NT2/D1 (cell line): ENCODE measurements at regions not wholly inside any gene's neighbourhood (a gene's known extent, or its start where the extent isn't known, plus 50 kb on each side); places are given as distances from the start of the nearest gene placed in this dataset.

Source experiments
- DNase-seq: peaks from one replicate; pipeline ENCODE4 v3.0.0-alpha.2; 2011; ENCODE audit warnings: low read depth, low spot score
- H3K27me3 ChIP-seq: 2 replicates; pipeline ENCODE4 v1.6.0; 2011; ENCODE audit warnings: mild to moderate bottlenecking; ENCODE audit not compliant: insufficient read length, insufficient read depth
- H3K36me3 ChIP-seq: 2 replicates; pipeline ENCODE4 v1.6.1; 2011; ENCODE audit warnings: mild to moderate bottlenecking, low read length, mixed read lengths; ENCODE audit not compliant: insufficient read depth, insufficient read length
- H3K4me1 ChIP-seq: 2 replicates; pipeline ENCODE4 v1.5.1; 2011; ENCODE audit not compliant: insufficient read depth, insufficient read length
- H3K4me3 ChIP-seq: 2 replicates; pipeline ENCODE4 v1.5.1; 2011; ENCODE audit warnings: low read depth; ENCODE audit not compliant: insufficient read length
- H3K9ac ChIP-seq: 2 replicates; pipeline ENCODE4 v1.6.0; 2011; ENCODE audit warnings: low read depth; ENCODE audit not compliant: insufficient read length
- H3K9me3 ChIP-seq: 2 replicates; pipeline ENCODE4 v1.5.1; 2011; ENCODE audit warnings: mild to moderate bottlenecking, low read length; ENCODE audit not compliant: insufficient read depth
- SUZ12 ChIP-seq: IDR thresholded peaks from 2 replicates; pipeline ENCODE4 v1.6.1; 2011; ENCODE audit not compliant: insufficient read length, insufficient read depth; ENCODE audit errors: extremely low read depth
- YY1 ChIP-seq: IDR thresholded peaks from 2 replicates; pipeline ENCODE4 v1.6.1; 2011; ENCODE audit not compliant: insufficient read length, insufficient read depth
- ZNF274 ChIP-seq: IDR thresholded peaks from 2 replicates; pipeline ENCODE4 v1.6.1; 2011; ENCODE audit warnings: mild to moderate bottlenecking, low read depth, low read length

GRCh38 chr6:9140951-9141460 is 705.7 kb upstream of the SLC35B3 start:
- Histone ChIP-seq H3K36me3 (no peaks in the 10 kb centered on the region), H3K9me3 (no peaks in the 10 kb centered on the region), H3K4me1 (no peaks in the 10 kb centered on the region), H3K9ac (no peak overlapping the region), H3K4me3 (no peak overlapping the region), H3K27me3 (no peaks in the 10 kb centered on the region)
- DNase-seq: no peak
- TF ChIP-seq ZNF274 (no peak), YY1 (no peak), SUZ12 (no peak)

- DNase-seq: no peak
- no peak overlapping the region for H3K9ac ChIP-seq
- no peak overlapping the region for H3K4me3 ChIP-seq
- no peaks in the 10 kb centered on the region for H3K36me3 ChIP-seq
- H3K4me1 ChIP-seq: no peaks in the 10 kb centered on the region
- H3K9me3 ChIP-seq: no peaks in the 10 kb centered on the region
- no peaks in the 10 kb centered on the region for H3K27me3 ChIP-seq
- TF ChIP-seq ZNF274: no peak
- TF ChIP-seq SUZ12: no peak
- no peak for TF ChIP-seq YY1
Observed at GRCh38 chr6:9140172-9140571, 704.8 kb upstream of the SLC35B3 start.

GRCh38 chr6:9139746-9140145 is 704.4 kb upstream of the SLC35B3 start:
- TF ChIP-seq ZNF274 (no peak), YY1 (no peak)
- Histone ChIP-seq H3K4me1 (no peaks in the 10 kb centered on the region), H3K9me3 (no peaks in the 10 kb centered on the region), H3K9ac (no peak overlapping the region), H3K4me3 (no peak overlapping the region), H3K36me3 (no peaks in the 10 kb centered on the region), H3K27me3 (no peaks in the 10 kb centered on the region)
- DNase-seq: no peak

- no peak for TF ChIP-seq SUZ12
- no peak for TF ChIP-seq ZNF274
- no peak for TF ChIP-seq YY1
- no peak overlapping the region for H3K4me3 ChIP-seq
- H3K9ac ChIP-seq: no peak overlapping the region
- no peak for DNase-seq
- H3K36me3 ChIP-seq: no peaks in the 10 kb centered on the region
- no peaks in the 10 kb centered on the region for H3K9me3 ChIP-seq
- no peaks in the 10 kb centered on the region for H3K4me1 ChIP-seq
- no peaks in the 10 kb centered on the region for H3K27me3 ChIP-seq
Observed at GRCh38 chr6:9138936-9139335, 703.6 kb upstream of the SLC35B3 start.

- H3K4me3 ChIP-seq: no peak overlapping the region
- no peaks in the 10 kb centered on the region for H3K4me1 ChIP-seq
- no peaks in the 10 kb centered on the region for H3K36me3 ChIP-seq
- no peak for DNase-seq
- H3K9me3 ChIP-seq: no peaks in the 10 kb centered on the region
- H3K9ac ChIP-seq: no peak overlapping the region
- TF ChIP-seq YY1: no peak
- TF ChIP-seq ZNF274: no peak
- TF ChIP-seq SUZ12: no peak
- H3K27me3 ChIP-seq: no peaks in the 10 kb centered on the region
Observed at GRCh38 chr6:9136141-9136822, 700.9 kb upstream of the SLC35B3 start.

GRCh38 chr6:9131616-9132015 is 696.3 kb upstream of the SLC35B3 start:
- Histone ChIP-seq H3K4me3 (no peak overlapping the region), H3K4me1 (no peaks in the 10 kb centered on the region), H3K9ac (no peak overlapping the region), H3K27me3 (no peaks in the 10 kb centered on the region), H3K36me3 (no peaks in the 10 kb centered on the region), H3K9me3 (no peaks in the 10 kb centered on the region)
- no peak for DNase-seq
- TF ChIP-seq SUZ12: no peak
- no peak for TF ChIP-seq ZNF274
- no peak for TF ChIP-seq YY1

- TF ChIP-seq ZNF274 (no peak), YY1 (no peak), SUZ12 (no peak)
- no peak for DNase-seq
- Histone ChIP-seq H3K4me3 (no peak overlapping the region), H3K27me3 (no peaks in the 10 kb centered on the region), H3K9ac (no peak overlapping the region), H3K4me1 (no peaks in the 10 kb centered on the region), H3K36me3 (no peaks in the 10 kb centered on the region), H3K9me3 (no peaks in the 10 kb centered on the region)
Observed at GRCh38 chr6:9131201-9131600, 695.9 kb upstream of the SLC35B3 start.

GRCh38 chr6:9128970-9129369 is 693.6 kb upstream of the SLC35B3 start:
- no peaks in the 10 kb centered on the region for H3K9me3 ChIP-seq
- no peak overlapping the region for H3K4me3 ChIP-seq
- no peak for TF ChIP-seq SUZ12
- no peak for TF ChIP-seq YY1
- no peak for TF ChIP-seq ZNF274
- no peak for DNase-seq
- no peak overlapping the region for H3K9ac ChIP-seq
- no peaks in the 10 kb centered on the region for H3K27me3 ChIP-seq
- H3K36me3 ChIP-seq: no peaks in the 10 kb centered on the region
- H3K4me1 ChIP-seq: no peaks in the 10 kb centered on the region
